ENCODE measurements at regions not wholly inside any gene's neighbourhood (a gene's known extent, or its start where the extent isn't known, plus 50 kb on each side); places are given as distances from the start of the nearest gene placed in this dataset.

GRCh38 chr20:60680554-60680953 lies 571.5 kb upstream of the CDH4 start:
- Mint-ChIP-seq H3K4me3 (ENCODE audit: unreplicated experiment) (no peak overlapping the region), H3K4me1 (ENCODE audit: insufficient read depth, unreplicated experiment) (no peaks in the 10 kb centered on the region), H3K9me3 (ENCODE audit: unreplicated experiment) (no peaks in the 10 kb centered on the region), H3K36me3 (ENCODE audit: insufficient read depth, unreplicated experiment) (no peaks in the 10 kb centered on the region), H3K27ac (ENCODE audit: low read depth, unreplicated experiment) (no peak overlapping the region), H3K27me3 (ENCODE audit: insufficient read depth, unreplicated experiment) (peaks cover 88% of the 10 kb centered on the region)
- intact Hi-C loops (cut with micrococcal nuclease): no loop called here
- TF ChIP-seq CTCF (IDR thresholded peaks at IDR 0.05; ENCODE audit: unreplicated experiment): no peak
- DNase-seq (ENCODE audit: unreplicated experiment): no peak
- BruUV-seq (replicated peaks): no TSS peak
- CTCF ChIA-PET: no interaction called here
- POLR2A ChIA-PET: no interaction called here

GRCh38 chr20:60687213-60687612 lies 564.8 kb upstream of the CDH4 start:
- no peak for DNase-seq (ENCODE audit: unreplicated experiment)
- H3K27ac Mint-ChIP-seq (ENCODE audit: low read depth, unreplicated experiment): no peak overlapping the region
- ChIA-PET POLR2A (no interaction called here), CTCF (interaction anchor here (0.6 kb wide), 2 partner anchors 18 to 472 kb away, joined by 3 to 4 read pairs; no protein-coding TSS in a partner anchor)
- intact Hi-C loops (cut with micrococcal nuclease): no loop called here
- H3K4me3 Mint-ChIP-seq (ENCODE audit: unreplicated experiment): no peak overlapping the region
- peaks cover 86% of the 10 kb centered on the region for H3K27me3 Mint-ChIP-seq (ENCODE audit: insufficient read depth, unreplicated experiment)
- BruUV-seq (replicated peaks): no TSS peak
- H3K36me3 Mint-ChIP-seq (ENCODE audit: insufficient read depth, unreplicated experiment): no peaks in the 10 kb centered on the region
- no peak for TF ChIP-seq CTCF (IDR thresholded peaks at IDR 0.05; ENCODE audit: unreplicated experiment)
- H3K4me1 Mint-ChIP-seq (ENCODE audit: insufficient read depth, unreplicated experiment): no peaks in the 10 kb centered on the region
- H3K9me3 Mint-ChIP-seq (ENCODE audit: unreplicated experiment): no peaks in the 10 kb centered on the region

- Mint-ChIP-seq H3K4me3 (ENCODE audit: unreplicated experiment) (no peak overlapping the region), H3K36me3 (ENCODE audit: insufficient read depth, unreplicated experiment) (no peaks in the 10 kb centered on the region), H3K9me3 (ENCODE audit: unreplicated experiment) (no peaks in the 10 kb centered on the region), H3K27me3 (ENCODE audit: insufficient read depth, unreplicated experiment) (peaks cover 76% of the 10 kb centered on the region), H3K27ac (ENCODE audit: low read depth, unreplicated experiment) (no peak overlapping the region), H3K4me1 (ENCODE audit: insufficient read depth, unreplicated experiment) (peaks cover 5% of the 10 kb centered on the region)
- no peak for DNase-seq (ENCODE audit: unreplicated experiment)
- no peak for TF ChIP-seq CTCF (IDR thresholded peaks at IDR 0.05; ENCODE audit: unreplicated experiment)
- intact Hi-C loops (cut with micrococcal nuclease): no loop called here
- CTCF ChIA-PET: interaction anchor here (0.6 to 0.7 kb wide), 2 partner anchors 428 to 1221 kb away, joined by 3 read pairs; no protein-coding TSS in a partner anchor
- no TSS peak for BruUV-seq (replicated peaks)
- POLR2A ChIA-PET: no interaction called here
Measured at GRCh38 chr20:60690771-60691170, 561.3 kb upstream of the CDH4 start.

- Mint-ChIP-seq H3K9me3 (ENCODE audit: unreplicated experiment) (no peaks in the 10 kb centered on the region), H3K4me3 (ENCODE audit: unreplicated experiment) (no peak overlapping the region), H3K4me1 (ENCODE audit: insufficient read depth, unreplicated experiment) (peaks cover 5% of the 10 kb centered on the region), H3K36me3 (ENCODE audit: insufficient read depth, unreplicated experiment) (no peaks in the 10 kb centered on the region), H3K27ac (ENCODE audit: low read depth, unreplicated experiment) (no peak overlapping the region), H3K27me3 (ENCODE audit: insufficient read depth, unreplicated experiment) (peaks cover 62% of the 10 kb centered on the region)
- no peak for DNase-seq (ENCODE audit: unreplicated experiment)
- ChIA-PET CTCF (interaction anchor here (0.7 kb wide), 1 partner anchor 464 kb away, joined by 3 read pairs; no protein-coding TSS in a partner anchor), POLR2A (no interaction called here)
- no peak for TF ChIP-seq CTCF (IDR thresholded peaks at IDR 0.05; ENCODE audit: unreplicated experiment)
- BruUV-seq (replicated peaks): no TSS peak
- intact Hi-C loops (cut with micrococcal nuclease): no loop called here
Measured at GRCh38 chr20:60691966-60692615, 560.0 kb upstream of the CDH4 start.
